ENCODE measurements at regions not wholly inside any gene's neighbourhood (a gene's known extent, or its start where the extent isn't known, plus 50 kb on each side); places are given as distances from the start of the nearest gene placed in this dataset.

GRCh38 chr18:54531402-54532065, 59.5 kb upstream of the DYNAP start:
- TF ChIP-seq CTCF (conservative IDR thresholded peaks at IDR 0.05; ENCODE audit: low read depth, low read length) (no peak), RFX5 (IDR thresholded peaks at IDR 0.05; ENCODE audit: low read depth, low read length) (no peak), POLR2A (IDR thresholded peaks at IDR 0.05; ENCODE audit: low read depth, low read length) (no peak), RAD21 (IDR thresholded peaks at IDR 0.05; ENCODE audit: low read length) (no peak), MAFK (IDR thresholded peaks at IDR 0.05; ENCODE audit: low read depth, low read length) (no peak), USF2 (IDR thresholded peaks at IDR 0.05; ENCODE audit: low read depth, low read length) (no peak), CEBPB (IDR thresholded peaks at IDR 0.05; ENCODE audit: low read depth, low read length) (no peak), NFE2L2 (IDR thresholded peaks at IDR 0.05; ENCODE audit: low read depth, low read length) (no peak), BHLHE40 (IDR thresholded peaks at IDR 0.05; ENCODE audit: low read depth, low read length) (no peak), FOS (IDR thresholded peaks at IDR 0.05; ENCODE audit: low read depth, low read length) (no peak)
